Superior temporal gyrus (tissue), 1 donor: ENCODE measurements at regions not wholly inside any gene's neighbourhood (a gene's known extent, or its start where the extent isn't known, plus 50 kb on each side); places are given as distances from the start of the nearest gene placed in this dataset.

Source experiments
- DNase-seq: peaks from one replicate; pipeline ENCODE4 v3.0.0-alpha.2; 2016; ENCODE audit errors: extremely low spot score

GRCh38 chr6:74093361-74093760 is 397.4 kb downstream of the CD109 start:
- no peak for DNase-seq

DNA sequence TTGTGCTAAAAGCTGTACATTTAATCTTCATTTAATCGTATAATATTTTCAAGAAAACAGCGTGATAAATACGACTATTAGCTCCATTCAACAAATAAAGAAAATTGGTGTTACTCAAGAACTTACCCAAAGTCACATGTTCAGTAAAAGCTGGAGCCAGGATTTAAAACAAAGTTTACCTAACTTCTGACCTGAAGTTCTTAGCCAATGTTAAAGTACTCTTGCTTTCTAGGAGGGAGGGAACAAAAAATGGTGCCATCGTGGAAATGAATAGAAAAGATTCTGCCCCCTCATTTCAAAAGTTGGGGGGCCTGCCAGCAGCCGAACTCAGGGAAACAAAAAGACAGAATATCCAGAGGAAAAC is 395.8 kb downstream of the CD109 start:
- DNase-seq, result no peak

GRCh38 chr6:74091136-74091793 is 395.3 kb downstream of the CD109 start:
- DNase-seq, result peak; percentile 80

GRCh38 chr6:74087899-74088298 is 391.9 kb downstream of the CD109 start:
- no peak for DNase-seq

DNA sequence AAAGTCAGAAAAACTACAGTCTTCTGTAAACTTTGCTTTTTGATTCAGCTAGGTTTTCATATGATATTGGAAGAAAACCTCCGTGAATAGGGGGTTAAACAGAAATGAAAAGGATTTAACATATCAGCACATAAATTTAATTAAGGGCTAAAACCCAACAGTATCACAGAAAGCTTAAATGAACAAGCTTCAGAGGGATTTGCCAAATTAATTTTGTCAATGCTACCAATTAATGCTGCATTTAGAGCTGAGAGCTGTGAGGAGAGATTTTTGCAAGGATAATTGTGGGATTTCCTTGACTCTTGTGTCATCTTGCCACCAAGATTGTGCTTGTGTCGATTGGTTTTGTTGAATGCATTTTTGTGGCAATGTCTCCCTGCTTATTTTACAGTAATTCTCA is 379.9 kb downstream of the CD109 start:
- DNase-seq, result no peak

GRCh38 chr6:74075323-74075722 is 379.3 kb downstream of the CD109 start:
- no peak for DNase-seq

GRCh38 chr6:74074645-74075044 is 378.6 kb downstream of the CD109 start:
- DNase-seq, result no peak

- DNase-seq, result no peak
Observed at GRCh38 chr6:74073999-74074398, 378.0 kb downstream of the CD109 start.

DNA sequence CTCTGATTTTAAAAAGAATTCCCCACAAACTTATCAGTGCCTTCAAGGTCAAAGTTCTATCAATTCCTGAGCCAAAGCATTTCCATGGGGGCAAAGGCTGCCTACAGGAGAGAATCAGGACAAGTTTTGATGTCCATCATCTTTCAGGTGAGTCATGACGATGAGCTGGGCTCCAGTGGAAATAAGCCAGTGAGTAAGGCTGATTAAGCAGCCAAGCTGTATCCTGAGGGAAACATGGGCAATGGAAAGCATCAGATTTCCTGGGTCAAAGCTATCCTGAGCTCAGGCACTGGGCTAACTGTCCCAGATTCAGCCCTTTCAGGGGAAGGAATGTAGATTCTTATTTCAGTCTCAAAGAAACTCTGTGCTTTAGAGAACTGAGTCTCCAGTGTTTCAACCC is 377.4 kb downstream of the CD109 start:
- DNase-seq, result no peak

GRCh38 chr6:74071214-74071613 is 375.2 kb downstream of the CD109 start:
- DNase-seq, result no peak

- no peak for DNase-seq
Observed at GRCh38 chr6:74070711-74071110, 374.7 kb downstream of the CD109 start.

- DNase-seq, result no peak
Observed at GRCh38 chr6:74070091-74070490, 374.1 kb downstream of the CD109 start.

DNA sequence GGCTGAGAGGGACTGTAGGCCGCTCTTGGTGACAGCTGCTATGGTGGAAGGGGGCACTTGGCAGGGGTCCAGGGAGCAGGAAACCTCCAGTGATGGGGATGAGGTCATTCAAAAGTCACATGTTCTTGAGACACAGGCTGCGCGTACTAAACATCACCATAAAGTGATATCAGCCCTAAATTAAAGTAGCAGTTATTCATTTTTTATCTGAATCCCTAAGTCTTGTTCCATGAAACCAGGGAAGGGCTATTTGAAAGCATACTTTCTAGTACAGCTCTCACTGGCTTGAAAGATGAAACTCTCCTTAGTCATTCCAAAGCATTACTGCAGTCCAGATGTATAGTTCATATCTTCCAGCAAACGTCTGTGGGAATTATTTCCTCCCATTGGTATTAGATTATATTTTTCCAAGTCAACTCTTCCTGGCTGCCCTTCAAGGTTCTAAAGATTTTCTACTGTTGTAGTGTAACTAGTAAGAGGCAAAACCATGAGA is 373.1 kb downstream of the CD109 start:
- DNase-seq, result no peak

GRCh38 chr6:74066168-74066871 is 370.3 kb downstream of the CD109 start:
- DNase-seq, result no peak

DNA sequence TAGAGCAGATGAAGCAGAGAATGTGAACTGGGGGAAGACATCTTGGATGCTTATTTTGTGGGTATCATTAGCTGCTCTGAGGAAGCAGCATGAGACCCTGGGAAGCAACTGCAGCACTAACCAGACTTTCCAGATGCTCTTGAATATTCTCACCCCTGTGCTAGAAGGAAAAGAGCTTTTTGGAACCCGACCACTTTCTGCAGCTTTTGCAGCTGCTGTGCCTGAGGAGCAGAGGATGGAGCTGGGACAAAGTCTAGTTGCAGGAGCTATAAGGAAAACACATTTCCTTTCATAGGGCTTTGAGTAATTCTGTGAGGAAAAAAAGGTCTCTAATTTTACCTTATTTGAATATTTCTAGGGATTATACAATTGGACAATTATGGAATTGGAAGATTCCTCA is 369.7 kb downstream of the CD109 start:
- no peak for DNase-seq

GRCh38 chr6:74063391-74063790 is 367.4 kb downstream of the CD109 start:
- no peak for DNase-seq

GRCh38 chr6:74061201-74061600 is 365.2 kb downstream of the CD109 start:
- no peak for DNase-seq

GRCh38 chr6:74060354-74060753 is 364.4 kb downstream of the CD109 start:
- no peak for DNase-seq

DNA sequence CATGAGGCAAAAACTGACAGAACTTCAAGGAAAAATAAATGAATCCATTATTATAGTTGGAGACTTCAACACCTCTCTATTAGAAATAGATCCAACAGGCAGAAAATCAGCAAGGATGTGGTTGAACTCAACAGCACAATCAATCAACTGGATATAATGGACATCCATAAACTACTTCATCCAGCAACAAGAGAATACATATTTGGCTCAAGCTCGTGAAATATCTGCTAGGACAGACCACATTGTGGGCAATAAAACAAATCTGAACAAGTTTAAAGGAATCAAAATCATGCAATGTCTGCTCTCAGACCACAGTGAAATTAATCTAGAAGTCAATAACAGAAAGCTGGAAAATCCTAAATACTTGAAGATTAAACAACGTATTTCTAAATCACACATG is 362.6 kb downstream of the CD109 start:
- DNase-seq, result no peak

DNA sequence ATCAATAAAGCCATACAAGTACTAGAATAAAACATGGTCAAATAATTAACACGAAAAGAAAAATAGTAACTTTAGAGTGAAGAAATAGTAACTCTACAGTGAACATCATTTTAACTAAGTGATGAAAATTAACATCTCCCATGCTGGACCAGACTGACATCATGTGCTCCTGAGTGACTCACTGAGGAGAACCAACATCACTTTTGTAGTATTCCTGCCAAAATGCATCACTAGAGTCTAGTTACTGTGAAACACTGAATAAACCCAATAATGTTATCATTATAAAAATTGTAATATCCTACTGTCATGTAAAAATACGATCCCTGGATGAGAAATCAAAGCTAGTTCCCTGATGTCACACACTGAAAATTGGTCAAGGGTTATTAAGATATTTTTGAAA is 361.3 kb downstream of the CD109 start:
- no peak for DNase-seq

DNA sequence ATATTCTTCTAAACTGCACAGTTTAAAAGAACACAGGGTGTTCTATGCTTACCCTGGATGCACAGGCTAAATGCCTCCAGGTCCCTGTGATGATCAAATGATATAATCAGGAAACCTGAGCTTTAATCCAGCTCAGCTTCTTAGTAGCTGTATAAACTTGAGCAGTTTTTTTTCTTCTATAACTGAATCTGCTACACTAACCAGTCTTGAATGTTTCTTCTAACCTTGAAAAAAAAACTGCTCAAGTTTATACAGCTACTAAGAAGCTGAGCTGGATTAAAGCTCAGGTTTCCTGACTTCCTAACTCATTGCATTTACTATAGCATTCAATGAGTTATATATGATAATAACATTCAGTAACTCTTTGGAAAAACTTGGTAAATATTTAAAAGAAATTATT is 358.2 kb downstream of the CD109 start:
- no peak for DNase-seq

DNA sequence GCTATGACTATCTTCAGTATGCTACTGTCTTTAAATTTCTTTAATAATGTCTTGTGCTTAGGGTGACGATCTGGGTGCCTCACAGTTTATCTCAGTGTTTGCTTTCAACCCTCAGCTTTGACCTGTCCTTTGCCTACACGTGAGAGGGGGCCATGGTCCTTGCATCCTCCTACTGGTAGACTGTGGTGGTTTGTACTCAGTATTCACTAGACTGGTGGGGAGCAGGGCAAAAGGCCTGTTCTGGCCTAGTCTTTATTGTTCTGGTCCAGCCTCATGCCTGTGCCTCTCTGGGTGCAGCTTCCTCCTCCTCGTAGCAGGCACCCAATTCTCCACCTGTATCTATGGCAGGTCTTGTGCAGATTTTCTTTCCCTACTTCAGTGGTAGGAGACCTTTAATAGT is 354.9 kb downstream of the CD109 start:
- no peak for DNase-seq

DNA sequence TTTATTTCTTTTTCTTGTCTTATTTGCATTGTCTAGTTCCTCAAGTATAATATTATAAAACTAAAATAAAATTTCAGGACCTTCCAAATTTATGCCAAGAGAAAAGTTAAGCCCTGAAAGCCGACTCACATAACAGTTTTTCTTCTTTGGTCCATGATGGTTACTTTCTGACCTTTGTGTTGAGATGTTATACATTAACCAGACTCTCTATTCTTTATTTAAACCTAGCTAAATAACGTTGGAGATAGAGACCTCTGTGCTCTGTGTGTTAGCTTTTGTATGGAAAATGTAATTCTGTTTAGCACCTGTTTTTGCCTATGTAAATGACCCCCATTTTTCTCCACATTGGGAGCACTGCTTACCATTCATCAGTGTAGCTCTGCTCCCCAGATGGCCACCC is 352.4 kb downstream of the CD109 start:
- DNase-seq, result no peak
